B cell (primary cell): ENCODE measurements at regions not wholly inside any gene's neighbourhood (a gene's known extent, or its start where the extent isn't known, plus 50 kb on each side); places are given as distances from the start of the nearest gene placed in this dataset.

Experiments used
- ATAC-seq: fragments of 200-7000 bp; cut with Tn5 transposase; one replicate; pipeline ENCODE4 v1.10.0; 2021; ENCODE audit warnings: low read depth, mild to moderate bottlenecking, moderate number of reproducible peaks, moderate library complexity
- CTCF ChIA-PET: fragments of 350-600 bp; sonication (Branson Sonifier 250); formaldehyde crosslinking; loops from one replicate; lab custom pipeline; 2021; ENCODE audit warnings: antibody characterized with exemption, inconsistent platforms; lab: Charles Lee
- POLR2A ChIA-PET: fragments of 350-600 bp; sonication (Branson Sonifier 250); formaldehyde crosslinking; loops from one replicate; lab custom pipeline; 2021; ENCODE audit warnings: antibody characterized with exemption; lab: Charles Lee
- DNase-seq: peaks from one replicate; pipeline ENCODE4 v3.0.0; 2013
- H2AFZ ChIP-seq: 2 replicates; pipeline ENCODE4 v1.6.1; 2012; ENCODE audit warnings: mild to moderate bottlenecking, low read depth, low read length; ENCODE audit not compliant: insufficient read depth, poor library complexity, severe bottlenecking
- H3K27ac ChIP-seq, 2 donors: 1 replicate in 1 of 2; 2 replicates in 1 of 2; pipeline ENCODE4 v1.5.1; 2012 to 2013; ENCODE audit warnings: low read length in 2 of 2, mild to moderate bottlenecking in 2 of 2, moderate library complexity in 1 of 2
- H3K27me3 ChIP-seq, 4 experiments: fragments of 200-600 bp in 1 of 4; sonication (generic) in 1 of 4; replicated peaks in 1 of 4; 1 replicate in 2 of 4; 2 replicates in 2 of 4; pipeline versions ENCODE4 v1.6.1 to v1.7.0; 2013 to 2016; ENCODE audit warnings: low read length in 3 of 4, mild to moderate bottlenecking in 2 of 4, mixed read lengths in 1 of 4, moderate library complexity in 1 of 4; ENCODE audit not compliant: insufficient read depth in 4 of 4, control insufficient read depth in 3 of 4; ENCODE audit errors: control extremely low read depth in 1 of 4
- H3K36me3 ChIP-seq, 2 experiments: replicated peaks in 1 of 2; 1 replicate in 1 of 2; 2 replicates in 1 of 2; pipeline versions ENCODE4 v1.6.1 to v1.7.1; 2013; ENCODE audit warnings: low read length in 1 of 2; ENCODE audit not compliant: insufficient read depth in 2 of 2, control insufficient read depth in 1 of 2; ENCODE audit errors: control extremely low read depth in 1 of 2, extremely low read depth in 1 of 2
- H3K4me1 ChIP-seq, 2 donors: fragments of 200-600 bp in 1 of 2; sonication (generic) in 1 of 2; 1 replicate in 1 of 2; 2 replicates in 1 of 2; pipeline versions ENCODE4 v1.5.1 to v1.6.1; 2013 to 2017; ENCODE audit warnings: low read length in 2 of 2; ENCODE audit not compliant: control insufficient read depth in 2 of 2, insufficient read depth in 2 of 2
- H3K4me2 ChIP-seq: replicated peaks from 2 replicates; pipeline ENCODE3; 2012; ENCODE audit warnings: mild to moderate bottlenecking, low read depth, low read length; ENCODE audit not compliant: poor library complexity, severe bottlenecking
- H3K4me3 ChIP-seq, 5 experiments: fragments of 200-600 bp in 1 of 5; sonication (generic) in 1 of 5; 1 replicate in 3 of 5; 2 replicates in 2 of 5; pipeline versions ENCODE4 v1.5.1 to v1.7.0; 2011 to 2016; ENCODE audit warnings: low read length in 4 of 5, mild to moderate bottlenecking in 4 of 5, low read depth in 2 of 5, control low read depth in 1 of 5, moderate library complexity in 1 of 5; ENCODE audit not compliant: insufficient read depth in 1 of 5; ENCODE audit errors: control extremely low read depth in 1 of 5, extremely low read depth in 1 of 5
- H3K79me2 ChIP-seq: fragments of 200-600 bp; sonication (generic); one replicate; pipeline ENCODE4 v1.6.0; 2016; ENCODE audit warnings: low read length; ENCODE audit not compliant: control insufficient read depth, insufficient read depth
- H3K9ac ChIP-seq: fragments of 200-600 bp; sonication (generic); 2 replicates; pipeline ENCODE4 v1.6.1; 2017; ENCODE audit warnings: mild to moderate bottlenecking, low read length, moderate library complexity
- H3K9me3 ChIP-seq, 3 donors: one replicate each; pipeline versions ENCODE4 v1.6.1 to v1.7.1; 2013; ENCODE audit warnings: low read length in 2 of 3; ENCODE audit not compliant: control insufficient read depth in 2 of 3, insufficient read depth in 1 of 3; ENCODE audit errors: control extremely low read depth in 1 of 3
- H4K20me1 ChIP-seq: 2 replicates; pipeline ENCODE4 v1.6.0; 2012; ENCODE audit warnings: mild to moderate bottlenecking, low read length; ENCODE audit not compliant: insufficient read depth, control insufficient read depth, poor library complexity, severe bottlenecking
- H3K27ac Mint-ChIP-seq: one replicate; pipeline ENCODE4 v1.8.0; 2021; ENCODE audit warnings: mixed read lengths
- H3K27me3 Mint-ChIP-seq: one replicate; pipeline ENCODE4 v1.8.0; 2021; ENCODE audit warnings: mixed read lengths
- H3K4me1 Mint-ChIP-seq: one replicate; pipeline ENCODE4 v1.8.0; 2021; ENCODE audit warnings: mixed read lengths
- H3K4me3 Mint-ChIP-seq: one replicate; pipeline ENCODE4 v1.8.0; 2021; ENCODE audit warnings: mixed read lengths
- H3K9me3 Mint-ChIP-seq: one replicate; pipeline ENCODE4 v1.8.0; 2022; ENCODE audit warnings: mixed read lengths; ENCODE audit not compliant: insufficient read depth
- CTCF ChIP-seq: fragments of 200-600 bp; IDR thresholded peaks from one replicate; pipeline ENCODE4 v1.8.0; 2022; ENCODE audit warnings: antibody characterized with exemption, mild to moderate bottlenecking
- EZH2 ChIP-seq: IDR thresholded peaks from 2 replicates; pipeline ENCODE4 v1.6.1; 2012; ENCODE audit warnings: borderline replicate concordance, low read depth, mild to moderate bottlenecking, moderate library complexity, low read length; ENCODE audit not compliant: insufficient read depth, poor library complexity, severe bottlenecking
- WGBS: methylation state at CpG from one replicate; pipeline ENCODE4 v1.1.5; 2013; ENCODE audit warnings: missing lambda C conversion rate; ENCODE audit not compliant: insufficient coverage; 5-methylcytosine and 5-hydroxymethylcytosine counted together
- intact Hi-C: fragments of 100-400 bp; cut with micrococcal nuclease; formaldehyde crosslinking; loops from one replicate; pipeline ENCODE4 v1.10.0; 2022

- Mint-ChIP-seq H3K4me1 (no peaks in the 10 kb centered on the region), H3K9me3 (no peaks in the 10 kb centered on the region), H3K27ac (no peak overlapping the region), H3K27me3 (no peaks in the 10 kb centered on the region), H3K4me3 (no peak overlapping the region)
- no peak for TF ChIP-seq CTCF
- no peak for TF ChIP-seq EZH2
- H3K4me3 ChIP-seq, result no peak overlapping the region
- no peak overlapping the region for H3K4me2 ChIP-seq
- ATAC-seq (no peak), DNase-seq (no peak)
- H3K4me1 ChIP-seq, result no peaks in the 10 kb centered on the region
- H4K20me1 ChIP-seq, result no peaks in the 10 kb centered on the region
- H3K27me3 ChIP-seq, result no peaks in the 10 kb centered on the region
- CTCF ChIA-PET, result no interaction called here
- intact Hi-C loops, result no loop called here
- 100% methylated on average over 1 of the region's 3 CpGs for WGBS
- H3K36me3 ChIP-seq, result no peaks in the 10 kb centered on the region
- POLR2A ChIA-PET, result no interaction called here
- H3K9me3 ChIP-seq, result no peaks in the 10 kb centered on the region
- H2AFZ ChIP-seq, result no peak overlapping the region
- no peak overlapping the region for H3K9ac ChIP-seq
- no peak overlapping the region for H3K27ac ChIP-seq
- no peaks in the 10 kb centered on the region for H3K79me2 ChIP-seq
Measured at GRCh38 chr5:125476901-125477585, 730.6 kb upstream of the ZNF608 start.

GRCh38 chr5:125477586-125477975 is 731.1 kb upstream of the ZNF608 start:
- Histone ChIP-seq H2AFZ (no peak overlapping the region), H3K27me3 (no peaks in the 10 kb centered on the region), H3K4me3 (no peak overlapping the region), H3K4me1 (no peaks in the 10 kb centered on the region), H3K36me3 (no peaks in the 10 kb centered on the region), H3K9ac (no peak overlapping the region), H4K20me1 (no peaks in the 10 kb centered on the region), H3K4me2 (no peak overlapping the region), H3K79me2 (no peaks in the 10 kb centered on the region), H3K27ac (no peak overlapping the region), H3K9me3 (no peaks in the 10 kb centered on the region)
- CTCF ChIA-PET, result interaction anchor here (1.5 kb wide), 1 partner anchor 11 kb away, joined by 3 read pairs; no protein-coding TSS in a partner anchor
- intact Hi-C loops, result no loop called here
- DNase-seq (no peak), ATAC-seq (no peak)
- WGBS, result no CpG with 5 or more reads among the region's 1 CpG
- TF ChIP-seq CTCF (no peak), EZH2 (no peak)
- H3K27me3 Mint-ChIP-seq, result no peaks in the 10 kb centered on the region
- no peaks in the 10 kb centered on the region for H3K9me3 Mint-ChIP-seq
- H3K4me3 Mint-ChIP-seq, result no peak overlapping the region
- no peaks in the 10 kb centered on the region for H3K4me1 Mint-ChIP-seq
- POLR2A ChIA-PET, result no interaction called here
- H3K27ac Mint-ChIP-seq, result no peak overlapping the region
